Stomach (tissue), 4 donors: ENCODE measurements at regions not wholly inside any gene's neighbourhood (a gene's known extent, or its start where the extent isn't known, plus 50 kb on each side); places are given as distances from the start of the nearest gene placed in this dataset.

ENCODE experiments used
- EP300 ChIP-seq: sonication (generic); formaldehyde crosslinking; IDR thresholded peaks from one replicate; pipeline ENCODE4 v1.6.1; 2017; ENCODE audit warnings: antibody characterized with exemption
- POLR2A ChIP-seq, 4 donors: fragments of 450-650 bp; IDR thresholded peaks; one replicate each; pipeline ENCODE4 v1.6.1; 2016; ENCODE audit warnings: antibody characterized with exemption in 4 of 4, control low read depth in 2 of 4, mild to moderate bottlenecking in 1 of 4, moderate library complexity in 1 of 4
- POLR2AphosphoS5 ChIP-seq, 3 donors: sonication (generic); formaldehyde crosslinking; IDR thresholded peaks; one replicate each; pipeline ENCODE4 v1.6.1; 2016; ENCODE audit warnings: antibody characterized with exemption in 3 of 3
- TF ChIP-seq, protein P1 (sequence below), 7 experiments: fragments of 450-650 bp in 4 of 7; fragments of 200-600 bp in 3 of 7; sonication (generic) in 3 of 7; IDR thresholded peaks; one replicate each; pipeline ENCODE4 v1.5.1; 2016 to 2019; ENCODE audit warnings: antibody characterized with exemption in 7 of 7, control low read depth in 2 of 7, mild to moderate bottlenecking in 1 of 7

DNA sequence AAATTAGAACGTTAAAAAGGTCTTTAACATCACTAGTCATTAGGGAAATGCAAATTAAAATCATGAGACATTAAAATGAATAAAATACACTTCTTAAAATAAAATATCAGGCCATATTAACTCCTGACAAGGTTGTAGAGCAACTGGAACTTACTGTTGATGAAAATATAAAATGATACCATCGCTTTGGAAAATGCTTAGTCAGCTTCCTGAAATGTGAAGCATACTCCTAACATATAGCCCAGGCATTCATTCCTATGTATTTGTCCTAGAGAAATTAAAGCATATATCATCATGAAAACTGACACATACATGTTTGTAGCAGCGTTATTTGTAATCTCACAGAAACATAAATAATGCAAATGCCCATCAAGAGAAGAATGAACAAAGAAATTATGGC is 211.5 kb upstream of the CHRM3 start:
- TF ChIP-seq, protein P1, sequence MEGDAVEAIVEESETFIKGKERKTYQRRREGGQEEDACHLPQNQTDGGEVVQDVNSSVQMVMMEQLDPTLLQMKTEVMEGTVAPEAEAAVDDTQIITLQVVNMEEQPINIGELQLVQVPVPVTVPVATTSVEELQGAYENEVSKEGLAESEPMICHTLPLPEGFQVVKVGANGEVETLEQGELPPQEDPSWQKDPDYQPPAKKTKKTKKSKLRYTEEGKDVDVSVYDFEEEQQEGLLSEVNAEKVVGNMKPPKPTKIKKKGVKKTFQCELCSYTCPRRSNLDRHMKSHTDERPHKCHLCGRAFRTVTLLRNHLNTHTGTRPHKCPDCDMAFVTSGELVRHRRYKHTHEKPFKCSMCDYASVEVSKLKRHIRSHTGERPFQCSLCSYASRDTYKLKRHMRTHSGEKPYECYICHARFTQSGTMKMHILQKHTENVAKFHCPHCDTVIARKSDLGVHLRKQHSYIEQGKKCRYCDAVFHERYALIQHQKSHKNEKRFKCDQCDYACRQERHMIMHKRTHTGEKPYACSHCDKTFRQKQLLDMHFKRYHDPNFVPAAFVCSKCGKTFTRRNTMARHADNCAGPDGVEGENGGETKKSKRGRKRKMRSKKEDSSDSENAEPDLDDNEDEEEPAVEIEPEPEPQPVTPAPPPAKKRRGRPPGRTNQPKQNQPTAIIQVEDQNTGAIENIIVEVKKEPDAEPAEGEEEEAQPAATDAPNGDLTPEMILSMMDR (IDR thresholded peaks at IDR 0.05) = no peak
- TF ChIP-seq POLR2A (IDR thresholded peaks at IDR 0.05) (no peak), EP300 (no peak), POLR2AphosphoS5 (IDR thresholded peaks at IDR 0.05) (no peak)
